PC-9 (cell line): ENCODE measurements at regions not wholly inside any gene's neighbourhood (a gene's known extent, or its start where the extent isn't known, plus 50 kb on each side); places are given as distances from the start of the nearest gene placed in this dataset.

Source experiments
- BruUV-seq: library from RNA; stranded (reverse); fragments of 400-500 nt; replicated peaks from 2 replicates; lab custom pipeline; 2021; lab: Mats Ljungman, UMichigan
- CTCF ChIA-PET: fragments of 300-600 bp; sonication (Branson Sonifier 250); formaldehyde crosslinking; loops from one replicate; lab custom pipeline; 2022; ENCODE audit warnings: antibody characterized with exemption; lab: Charles Lee
- POLR2A ChIA-PET: fragments of 300-600 bp; sonication (Branson Sonifier 250); formaldehyde crosslinking; loops from one replicate; lab custom pipeline; 2022; ENCODE audit warnings: antibody characterized with exemption; ENCODE audit not compliant: unreplicated experiment; lab: Charles Lee
- DNase-seq, 2 experiments: peaks; one replicate each; pipeline versions ENCODE4 v3.0.0 to v3.0.0-alpha.2; 2015 to 2022; ENCODE audit warnings: mixed read lengths in 1 of 2
- H2AFZ ChIP-seq: fragments of 200-600 bp; sonication (generic); 2 replicates; pipeline ENCODE4 v1.8.1; 2017; ENCODE audit warnings: antibody characterized with exemption
- H3F3A ChIP-seq: fragments of 200-600 bp; sonication (generic); 2 replicates; pipeline ENCODE4 v1.8.1; 2017; ENCODE audit warnings: antibody characterized with exemption, mild to moderate bottlenecking, low read depth; ENCODE audit not compliant: insufficient read depth
- H3K27ac ChIP-seq: fragments of 200-600 bp; sonication (generic); 2 replicates; pipeline ENCODE4 v1.6.1; 2016; ENCODE audit warnings: mixed run types
- H3K27me3 ChIP-seq: fragments of 200-600 bp; sonication (generic); 2 replicates; pipeline ENCODE4 v1.6.1; 2016; ENCODE audit warnings: low read depth, mixed run types; ENCODE audit not compliant: insufficient read depth
- H3K36me3 ChIP-seq: fragments of 200-600 bp; sonication (generic); 2 replicates; pipeline ENCODE4 v1.6.1; 2016; ENCODE audit warnings: low read depth, mixed run types
- H3K4me1 ChIP-seq: fragments of 200-600 bp; sonication (generic); replicated peaks from 2 replicates; pipeline ENCODE4 v1.6.1; 2016; ENCODE audit warnings: mixed run types; ENCODE audit not compliant: insufficient read depth
- H3K4me2 ChIP-seq: fragments of 200-600 bp; sonication (generic); 2 replicates; pipeline ENCODE4 v1.6.1; 2017; ENCODE audit warnings: mixed run types
- H3K4me3 ChIP-seq: fragments of 200-600 bp; sonication (generic); 2 replicates; pipeline ENCODE4 v1.6.1; 2016; ENCODE audit warnings: mixed run types
- H3K79me2 ChIP-seq: fragments of 200-600 bp; sonication (generic); 2 replicates; pipeline ENCODE4 v1.6.1; 2017; ENCODE audit warnings: low read depth, mixed run types
- H3K9me2 ChIP-seq: fragments of 200-600 bp; sonication (generic); 2 replicates; pipeline ENCODE4 v1.8.1; 2017; ENCODE audit warnings: mild to moderate bottlenecking; ENCODE audit not compliant: insufficient read depth
- H3K9me3 ChIP-seq: fragments of 200-600 bp; sonication (generic); 2 replicates; pipeline ENCODE4 v1.8.1; 2016; ENCODE audit warnings: low read depth; ENCODE audit not compliant: insufficient read depth
- H4K20me1 ChIP-seq: fragments of 200-600 bp; sonication (generic); 2 replicates; pipeline ENCODE4 v1.8.1; 2017; ENCODE audit not compliant: insufficient read depth
- EZH2 ChIP-seq: fragments of 200-600 bp; sonication (generic); IDR thresholded peaks from 2 replicates; pipeline ENCODE4 v1.8.0; 2017; ENCODE audit warnings: antibody characterized with exemption, low read depth
- intact Hi-C: fragments of 100-400 bp; cut with micrococcal nuclease; formaldehyde crosslinking; loops from one replicate; pipeline ENCODE4 v1.10.0; 2022; ENCODE audit not compliant: unreplicated experiment
- TF ChIP-seq, protein P1 (sequence below): fragments of 200-600 bp; sonication (generic); conservative IDR thresholded peaks from 2 replicates; pipeline ENCODE4 v1.6.1; 2017; ENCODE audit warnings: mixed run types, antibody characterized with exemption, mild to moderate bottlenecking, moderate library complexity

- DNase-seq: no peak
- Histone ChIP-seq H3K9me3 (no peaks in the 10 kb centered on the region), H3K4me3 (no peak overlapping the region), H3K79me2 (no peaks in the 10 kb centered on the region), H3K36me3 (no peaks in the 10 kb centered on the region), H4K20me1 (peaks cover 3% of the 10 kb centered on the region; the same call in 1 of the 2 replicates), H3K9me2 (no peaks in the 10 kb centered on the region), H3K27ac (no peak overlapping the region), H3K4me1 (no peaks in the 10 kb centered on the region), H2AFZ (no peak overlapping the region), H3F3A (no peaks in the 10 kb centered on the region), H3K27me3 (peaks cover 79% of the 10 kb centered on the region), H3K4me2 (no peak overlapping the region)
- TF ChIP-seq, protein P1, sequence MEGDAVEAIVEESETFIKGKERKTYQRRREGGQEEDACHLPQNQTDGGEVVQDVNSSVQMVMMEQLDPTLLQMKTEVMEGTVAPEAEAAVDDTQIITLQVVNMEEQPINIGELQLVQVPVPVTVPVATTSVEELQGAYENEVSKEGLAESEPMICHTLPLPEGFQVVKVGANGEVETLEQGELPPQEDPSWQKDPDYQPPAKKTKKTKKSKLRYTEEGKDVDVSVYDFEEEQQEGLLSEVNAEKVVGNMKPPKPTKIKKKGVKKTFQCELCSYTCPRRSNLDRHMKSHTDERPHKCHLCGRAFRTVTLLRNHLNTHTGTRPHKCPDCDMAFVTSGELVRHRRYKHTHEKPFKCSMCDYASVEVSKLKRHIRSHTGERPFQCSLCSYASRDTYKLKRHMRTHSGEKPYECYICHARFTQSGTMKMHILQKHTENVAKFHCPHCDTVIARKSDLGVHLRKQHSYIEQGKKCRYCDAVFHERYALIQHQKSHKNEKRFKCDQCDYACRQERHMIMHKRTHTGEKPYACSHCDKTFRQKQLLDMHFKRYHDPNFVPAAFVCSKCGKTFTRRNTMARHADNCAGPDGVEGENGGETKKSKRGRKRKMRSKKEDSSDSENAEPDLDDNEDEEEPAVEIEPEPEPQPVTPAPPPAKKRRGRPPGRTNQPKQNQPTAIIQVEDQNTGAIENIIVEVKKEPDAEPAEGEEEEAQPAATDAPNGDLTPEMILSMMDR: no peak
- no peak for TF ChIP-seq EZH2
- ChIA-PET POLR2A (no interaction called here), CTCF (no interaction called here)
- BruUV-seq: no TSS peak
- intact Hi-C loops: no loop called here
Measured at GRCh38 chr16:48903039-48903438, 293.1 kb upstream of the N4BP1 start.

- Histone ChIP-seq H3K36me3 (no peaks in the 10 kb centered on the region), H2AFZ (no peak overlapping the region), H3K9me3 (no peaks in the 10 kb centered on the region), H3K79me2 (no peaks in the 10 kb centered on the region), H3K27me3 (peaks cover 81% of the 10 kb centered on the region), H3K9me2 (no peaks in the 10 kb centered on the region), H3K4me1 (no peaks in the 10 kb centered on the region), H3F3A (no peaks in the 10 kb centered on the region), H3K4me2 (no peak overlapping the region), H3K27ac (no peak overlapping the region), H3K4me3 (no peak overlapping the region), H4K20me1 (peaks cover 3% of the 10 kb centered on the region; the same call in 1 of the 2 replicates)
- POLR2A ChIA-PET: no interaction called here
- TF ChIP-seq, protein P1: 0 out of 2 replicates have a peak, but pooled peaks have one; percentile 22
- TF ChIP-seq EZH2: no peak
- intact Hi-C loops: no loop called here
- DNase-seq: no peak
- BruUV-seq: no TSS peak
- CTCF ChIA-PET: no interaction called here
Measured at GRCh38 chr16:48901712-48902374, 291.9 kb upstream of the N4BP1 start.

- Histone ChIP-seq H4K20me1 (peaks cover 3% of the 10 kb centered on the region; the same call in 1 of the 2 replicates), H3K4me3 (no peak overlapping the region), H3K36me3 (no peaks in the 10 kb centered on the region), H2AFZ (no peak overlapping the region), H3K9me2 (no peaks in the 10 kb centered on the region), H3K79me2 (no peaks in the 10 kb centered on the region), H3K4me2 (no peak overlapping the region), H3K27me3 (peaks cover 59% of the 10 kb centered on the region), H3K4me1 (no peaks in the 10 kb centered on the region), H3F3A (no peaks in the 10 kb centered on the region), H3K27ac (no peak overlapping the region), H3K9me3 (no peaks in the 10 kb centered on the region)
- TF ChIP-seq, protein P1: no peak
- no peak for TF ChIP-seq EZH2
- BruUV-seq: no TSS peak
- no peak for DNase-seq
- intact Hi-C loops: no loop called here
- ChIA-PET POLR2A (no interaction called here), CTCF (no interaction called here)
Measured at GRCh38 chr16:48899500-48899899, 289.5 kb upstream of the N4BP1 start.
